ENCODE measurements at regions not wholly inside any gene's neighbourhood (a gene's known extent, or its start where the extent isn't known, plus 50 kb on each side); places are given as distances from the start of the nearest gene placed in this dataset.
A peak's percentile ranks its signal among the peaks of the same experiment; 100 is the strongest.

DNA sequence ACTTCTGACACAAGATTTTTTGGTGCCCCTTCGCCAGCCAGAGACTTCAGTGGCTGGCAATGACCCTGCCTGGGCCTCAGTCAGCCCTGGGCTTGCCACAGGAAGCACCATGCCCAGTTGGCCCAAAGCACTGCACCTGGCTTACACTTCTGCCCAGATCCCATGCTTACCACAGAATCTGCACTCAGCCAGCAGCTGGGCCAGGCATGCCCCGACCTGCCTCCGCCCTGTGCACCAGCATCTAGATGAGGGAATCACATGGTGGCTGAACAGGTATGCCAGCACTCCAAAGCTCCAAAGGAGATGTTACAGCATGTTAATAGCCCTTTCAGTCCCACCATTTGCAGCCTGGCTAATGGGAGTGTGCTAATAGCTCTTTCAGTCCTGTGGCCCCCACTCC is 690.9 kb downstream of the SLITRK6 start:
- Histone ChIP-seq H3K4me3 (ENCODE audit: low read length) (no peak overlapping the region), H4K20me1 (ENCODE audit: low read length) (no peaks in the 10 kb centered on the region), H3K27ac (ENCODE audit: low read length) (no peak overlapping the region), H3K9me3 (ENCODE audit: low read length) (no peaks in the 10 kb centered on the region), H3K36me3 (ENCODE audit: low read depth, low read length) (no peaks in the 10 kb centered on the region), H3K4me2 (ENCODE audit: low read length) (no peak overlapping the region), H3F3A (ENCODE audit: low read length, unreplicated experiment) (no peaks in the 10 kb centered on the region), H3K27me3 (ENCODE audit: low read length) (no peaks in the 10 kb centered on the region), H3K79me2 (ENCODE audit: low read length) (no peaks in the 10 kb centered on the region), H3K9ac (ENCODE audit: low read length) (no peak overlapping the region), H3K4me1 (ENCODE audit: insufficient read depth, low read length) (no peaks in the 10 kb centered on the region), H3K9me2 (replicated peaks; ENCODE audit: low read length) (no peaks in the 10 kb centered on the region), H2AFZ (ENCODE audit: low read length) (no peak overlapping the region)
- TF ChIP-seq EZH2phosphoT487 (IDR thresholded peaks at IDR 0.05; ENCODE audit: borderline replicate concordance, low read length) (no peak), EZH2 (IDR thresholded peaks at IDR 0.05; ENCODE audit: low read length, unreplicated experiment) (no peak)
- TF ChIP-seq, protein P1, sequence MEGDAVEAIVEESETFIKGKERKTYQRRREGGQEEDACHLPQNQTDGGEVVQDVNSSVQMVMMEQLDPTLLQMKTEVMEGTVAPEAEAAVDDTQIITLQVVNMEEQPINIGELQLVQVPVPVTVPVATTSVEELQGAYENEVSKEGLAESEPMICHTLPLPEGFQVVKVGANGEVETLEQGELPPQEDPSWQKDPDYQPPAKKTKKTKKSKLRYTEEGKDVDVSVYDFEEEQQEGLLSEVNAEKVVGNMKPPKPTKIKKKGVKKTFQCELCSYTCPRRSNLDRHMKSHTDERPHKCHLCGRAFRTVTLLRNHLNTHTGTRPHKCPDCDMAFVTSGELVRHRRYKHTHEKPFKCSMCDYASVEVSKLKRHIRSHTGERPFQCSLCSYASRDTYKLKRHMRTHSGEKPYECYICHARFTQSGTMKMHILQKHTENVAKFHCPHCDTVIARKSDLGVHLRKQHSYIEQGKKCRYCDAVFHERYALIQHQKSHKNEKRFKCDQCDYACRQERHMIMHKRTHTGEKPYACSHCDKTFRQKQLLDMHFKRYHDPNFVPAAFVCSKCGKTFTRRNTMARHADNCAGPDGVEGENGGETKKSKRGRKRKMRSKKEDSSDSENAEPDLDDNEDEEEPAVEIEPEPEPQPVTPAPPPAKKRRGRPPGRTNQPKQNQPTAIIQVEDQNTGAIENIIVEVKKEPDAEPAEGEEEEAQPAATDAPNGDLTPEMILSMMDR (conservative IDR thresholded peaks at IDR 0.05; ENCODE audit: low read depth, low read length): no peak
- ChIA-PET CTCF (no interaction called here), POLR2A (ENCODE audit: unreplicated experiment) (no interaction called here)
- no peak for DNase-seq
- intact Hi-C loops (cut with micrococcal nuclease): no loop called here
- no TSS peak for BruUV-seq (replicated peaks)
- no peak for ATAC-seq

DNA sequence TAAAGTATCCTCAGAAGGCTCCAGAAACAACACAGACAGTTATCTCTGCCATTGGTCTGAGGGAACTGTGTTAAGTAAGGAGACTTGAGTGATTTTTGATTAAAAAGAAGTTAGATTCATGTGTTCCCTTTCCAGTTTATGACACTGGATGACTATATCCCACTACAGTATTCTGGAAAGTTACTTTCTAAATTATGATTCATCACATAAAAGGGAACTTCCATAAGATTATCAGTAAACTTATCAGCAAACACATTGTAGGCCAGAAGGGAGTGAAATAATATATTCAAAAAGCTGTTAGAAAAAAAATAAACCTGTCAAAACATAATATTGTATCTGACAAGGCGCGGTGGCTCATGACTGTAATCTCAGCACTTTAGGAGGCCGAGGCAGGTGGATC is 700.0 kb downstream of the SLITRK6 start:
- H3K27me3 ChIP-seq (ENCODE audit: low read length): no peaks in the 10 kb centered on the region
- H3K79me2 ChIP-seq (ENCODE audit: low read length): no peaks in the 10 kb centered on the region
- ChIA-PET CTCF (interaction anchor here (0.6 kb wide), 1 partner anchor 182 kb away, joined by 3 read pairs; no protein-coding TSS in a partner anchor), POLR2A (ENCODE audit: unreplicated experiment) (no interaction called here)
- H4K20me1 ChIP-seq (ENCODE audit: low read length): no peaks in the 10 kb centered on the region
- ATAC-seq: no peak
- peak; percentile 1 for DNase-seq
- no peak overlapping the region for H3K4me2 ChIP-seq (ENCODE audit: low read length)
- H3K4me3 ChIP-seq (ENCODE audit: low read length): no peak overlapping the region
- H3K9me3 ChIP-seq (ENCODE audit: low read length): no peaks in the 10 kb centered on the region
- intact Hi-C loops (cut with micrococcal nuclease): no loop called here
- H3K4me1 ChIP-seq (ENCODE audit: insufficient read depth, low read length): no peaks in the 10 kb centered on the region
- H3F3A ChIP-seq (ENCODE audit: low read length, unreplicated experiment): no peaks in the 10 kb centered on the region
- BruUV-seq (replicated peaks): no TSS peak
- H3K27ac ChIP-seq (ENCODE audit: low read length): no peak overlapping the region
- no peaks in the 10 kb centered on the region for H3K36me3 ChIP-seq (ENCODE audit: low read depth, low read length)
- H2AFZ ChIP-seq (ENCODE audit: low read length): no peak overlapping the region
- H3K9ac ChIP-seq (ENCODE audit: low read length): no peak overlapping the region
- H3K9me2 ChIP-seq (replicated peaks; ENCODE audit: low read length): no peaks in the 10 kb centered on the region
- TF ChIP-seq EZH2phosphoT487 (IDR thresholded peaks at IDR 0.05; ENCODE audit: borderline replicate concordance, low read length) (no peak), EZH2 (IDR thresholded peaks at IDR 0.05; ENCODE audit: low read length, unreplicated experiment) (no peak)
- TF ChIP-seq, protein P1 (conservative IDR thresholded peaks at IDR 0.05; ENCODE audit: low read depth, low read length): no peak

DNA sequence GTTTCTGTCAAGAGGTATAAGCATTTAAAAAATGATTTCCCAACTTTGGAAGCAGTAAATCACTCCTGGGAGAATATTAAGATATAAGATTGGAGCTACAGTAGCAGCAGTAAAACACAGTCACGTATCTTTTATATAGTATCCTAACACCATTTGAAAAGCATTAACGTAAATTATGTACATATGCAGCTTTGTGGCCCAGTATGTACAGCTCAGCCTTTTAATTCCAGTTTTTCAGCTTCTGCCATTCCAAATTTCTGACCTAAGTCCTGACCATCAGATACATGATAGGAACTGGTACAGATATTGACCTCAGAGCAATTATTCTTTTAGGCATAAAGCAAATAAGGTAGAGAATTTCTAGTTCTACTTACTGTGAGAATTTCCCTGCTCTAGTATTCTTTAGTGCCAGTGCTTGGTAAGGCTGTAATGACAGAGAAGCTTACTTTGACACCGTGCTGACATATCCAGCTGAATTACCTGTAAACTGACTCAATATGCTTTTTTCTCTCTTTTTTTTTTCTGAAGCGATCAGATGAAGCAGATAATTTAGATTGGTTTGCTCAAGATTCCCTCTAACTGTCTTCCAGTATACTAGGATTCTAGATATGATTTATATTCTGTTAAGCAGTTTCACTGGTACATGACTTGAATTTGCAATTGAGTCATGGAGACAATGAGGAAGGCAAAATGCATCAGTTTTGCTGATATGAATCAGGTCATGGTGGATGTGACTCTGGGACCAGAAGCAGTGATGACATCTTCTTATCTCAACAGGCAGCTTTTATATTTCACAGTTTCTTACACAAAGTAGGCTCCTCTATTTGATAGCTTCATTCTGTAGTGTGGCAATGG is 703.6 kb downstream of the SLITRK6 start:
- TF ChIP-seq EZH2phosphoT487 (IDR thresholded peaks at IDR 0.05; ENCODE audit: borderline replicate concordance, low read length) (no peak), EZH2 (IDR thresholded peaks at IDR 0.05; ENCODE audit: low read length, unreplicated experiment) (no peak)
- TF ChIP-seq, protein P1 (conservative IDR thresholded peaks at IDR 0.05; ENCODE audit: low read depth, low read length): no peak

More for the DNA sequence above, 703.6 kb downstream of the SLITRK6 start:
- ChIA-PET POLR2A (ENCODE audit: unreplicated experiment) (no interaction called here), CTCF (no interaction called here)
- Histone ChIP-seq H4K20me1 (ENCODE audit: low read length) (no peaks in the 10 kb centered on the region), H3K79me2 (ENCODE audit: low read length) (no peaks in the 10 kb centered on the region), H3K4me2 (ENCODE audit: low read length) (no peak overlapping the region), H3K4me3 (ENCODE audit: low read length) (no peak overlapping the region), H3K4me1 (ENCODE audit: insufficient read depth, low read length) (no peaks in the 10 kb centered on the region), H3K36me3 (ENCODE audit: low read depth, low read length) (no peaks in the 10 kb centered on the region), H3F3A (ENCODE audit: low read length, unreplicated experiment) (no peaks in the 10 kb centered on the region), H3K9me3 (ENCODE audit: low read length) (no peaks in the 10 kb centered on the region), H3K9me2 (replicated peaks; ENCODE audit: low read length) (no peaks in the 10 kb centered on the region), H3K27ac (ENCODE audit: low read length) (no peak overlapping the region), H3K27me3 (ENCODE audit: low read length) (no peaks in the 10 kb centered on the region), H3K9ac (ENCODE audit: low read length) (no peak overlapping the region), H2AFZ (ENCODE audit: low read length) (no peak overlapping the region)
- intact Hi-C loops (cut with micrococcal nuclease): no loop called here
- no peak for DNase-seq
- ATAC-seq: no peak
- no TSS peak for BruUV-seq (replicated peaks)
